WERI-Rb-1 (cell line): ENCODE measurements at regions not wholly inside any gene's neighbourhood (a gene's known extent, or its start where the extent isn't known, plus 50 kb on each side); places are given as distances from the start of the nearest gene placed in this dataset.

ENCODE experiments used
- DNase-seq: peaks from one replicate; pipeline ENCODE4 v3.0.0-alpha.2; 2020
- H3K27ac ChIP-seq: fragments of 250-450 bp; sonication (Bioruptor Pico); 2 replicates; pipeline ENCODE4 v1.5.1; 2020; ENCODE audit warnings: mild to moderate bottlenecking, moderate library complexity
- H3K27me3 ChIP-seq: fragments of 250-450 bp; sonication (Bioruptor Pico); 2 replicates; pipeline ENCODE4 v1.5.1; 2021; ENCODE audit warnings: mild to moderate bottlenecking, low read depth, moderate library complexity; ENCODE audit not compliant: insufficient read depth, severe bottlenecking
- H3K36me3 ChIP-seq: fragments of 250-450 bp; sonication (Bioruptor Pico); 2 replicates; pipeline ENCODE4 v1.5.1; 2020; ENCODE audit warnings: mild to moderate bottlenecking, moderate library complexity
- H3K4me3 ChIP-seq: 2 replicates; pipeline ENCODE4 v1.5.1; 2011; ENCODE audit warnings: low read depth, mild to moderate bottlenecking, control low read depth, low read length
- H3K9me3 ChIP-seq: fragments of 250-450 bp; sonication (Bioruptor Pico); 2 replicates; pipeline ENCODE4 v1.5.1; 2021; ENCODE audit warnings: mild to moderate bottlenecking, moderate library complexity; ENCODE audit not compliant: severe bottlenecking
- TF ChIP-seq, protein P1 (sequence below): IDR thresholded peaks from 2 replicates; pipeline ENCODE4 v1.5.1; 2011; ENCODE audit warnings: low read depth, mild to moderate bottlenecking, control low read depth, inconsistent platforms, low read length

DNA sequence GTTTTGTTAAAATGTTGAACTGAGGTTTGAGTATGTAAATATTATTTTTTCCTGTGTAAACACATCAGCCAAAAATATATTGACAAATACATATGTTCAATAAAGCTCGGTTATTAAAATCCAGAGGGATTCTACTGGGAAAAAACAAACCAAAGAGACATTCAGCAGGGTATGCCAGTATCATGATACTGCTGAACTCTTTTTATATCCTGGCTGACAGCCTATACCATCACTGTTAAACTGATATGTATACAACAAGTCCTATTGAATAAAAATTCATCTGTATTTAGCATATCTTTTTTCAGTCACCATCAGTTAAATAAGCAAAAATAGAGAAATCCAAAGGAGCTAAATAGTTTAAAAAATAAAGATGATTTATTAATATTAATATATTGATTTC, 71.6 kb upstream of the NEO1 start:
- Histone ChIP-seq H3K27me3 (no peaks in the 10 kb centered on the region), H3K4me3 (no peak overlapping the region), H3K36me3 (no peaks in the 10 kb centered on the region), H3K9me3 (no peaks in the 10 kb centered on the region), H3K27ac (no peak overlapping the region)
- TF ChIP-seq, protein P1, sequence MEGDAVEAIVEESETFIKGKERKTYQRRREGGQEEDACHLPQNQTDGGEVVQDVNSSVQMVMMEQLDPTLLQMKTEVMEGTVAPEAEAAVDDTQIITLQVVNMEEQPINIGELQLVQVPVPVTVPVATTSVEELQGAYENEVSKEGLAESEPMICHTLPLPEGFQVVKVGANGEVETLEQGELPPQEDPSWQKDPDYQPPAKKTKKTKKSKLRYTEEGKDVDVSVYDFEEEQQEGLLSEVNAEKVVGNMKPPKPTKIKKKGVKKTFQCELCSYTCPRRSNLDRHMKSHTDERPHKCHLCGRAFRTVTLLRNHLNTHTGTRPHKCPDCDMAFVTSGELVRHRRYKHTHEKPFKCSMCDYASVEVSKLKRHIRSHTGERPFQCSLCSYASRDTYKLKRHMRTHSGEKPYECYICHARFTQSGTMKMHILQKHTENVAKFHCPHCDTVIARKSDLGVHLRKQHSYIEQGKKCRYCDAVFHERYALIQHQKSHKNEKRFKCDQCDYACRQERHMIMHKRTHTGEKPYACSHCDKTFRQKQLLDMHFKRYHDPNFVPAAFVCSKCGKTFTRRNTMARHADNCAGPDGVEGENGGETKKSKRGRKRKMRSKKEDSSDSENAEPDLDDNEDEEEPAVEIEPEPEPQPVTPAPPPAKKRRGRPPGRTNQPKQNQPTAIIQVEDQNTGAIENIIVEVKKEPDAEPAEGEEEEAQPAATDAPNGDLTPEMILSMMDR = no peak
- no peak for DNase-seq

GRCh38 chr15:72979791-72980190, 72.5 kb upstream of the NEO1 start:
- DNase-seq = no peak
- no peaks in the 10 kb centered on the region for H3K27me3 ChIP-seq
- H3K9me3 ChIP-seq = no peaks in the 10 kb centered on the region
- TF ChIP-seq, protein P1 = no peak
- no peak overlapping the region for H3K27ac ChIP-seq
- H3K36me3 ChIP-seq = no peaks in the 10 kb centered on the region
- no peak overlapping the region for H3K4me3 ChIP-seq

GRCh38 chr15:72979308-72979707, 73.0 kb upstream of the NEO1 start:
- Histone ChIP-seq H3K27me3 (no peaks in the 10 kb centered on the region), H3K27ac (no peak overlapping the region), H3K4me3 (no peak overlapping the region), H3K36me3 (no peaks in the 10 kb centered on the region), H3K9me3 (no peaks in the 10 kb centered on the region)
- DNase-seq = no peak
- TF ChIP-seq, protein P1 = no peak

- no peaks in the 10 kb centered on the region for H3K36me3 ChIP-seq
- no peaks in the 10 kb centered on the region for H3K9me3 ChIP-seq
- H3K27me3 ChIP-seq = no peaks in the 10 kb centered on the region
- no peak for DNase-seq
- H3K4me3 ChIP-seq = no peak overlapping the region
- TF ChIP-seq, protein P1 = no peak
- no peak overlapping the region for H3K27ac ChIP-seq
Observed at GRCh38 chr15:72978223-72978622, 74.0 kb upstream of the NEO1 start.

DNA sequence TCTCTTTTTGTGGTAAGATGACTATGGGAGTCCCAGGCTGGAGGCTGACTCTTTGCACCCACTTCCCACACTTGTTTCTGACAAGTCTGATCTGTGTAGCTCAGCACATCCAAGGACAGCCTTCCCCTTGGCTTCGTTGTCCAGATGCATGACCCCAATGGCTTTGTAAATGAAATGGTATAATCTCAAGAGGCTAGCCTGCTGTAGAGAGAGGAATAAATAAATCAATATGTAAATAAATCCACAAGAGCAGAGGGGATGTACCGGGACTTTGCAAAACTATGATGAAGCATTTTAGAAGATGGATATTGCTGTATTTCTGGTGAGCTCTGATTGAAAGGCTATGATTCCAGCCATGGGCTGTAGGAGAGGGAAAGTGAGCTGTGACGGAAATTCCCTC, 79.9 kb upstream of the NEO1 start:
- Histone ChIP-seq H3K4me3 (no peak overlapping the region), H3K27ac (no peak overlapping the region), H3K27me3 (no peaks in the 10 kb centered on the region), H3K9me3 (peaks cover 3% of the 10 kb centered on the region), H3K36me3 (no peaks in the 10 kb centered on the region)
- TF ChIP-seq, protein P1 = no peak
- DNase-seq = no peak

- no peak overlapping the region for H3K4me3 ChIP-seq
- H3K27me3 ChIP-seq = no peaks in the 10 kb centered on the region
- TF ChIP-seq, protein P1 = no peak
- H3K36me3 ChIP-seq = no peaks in the 10 kb centered on the region
- H3K9me3 ChIP-seq = peaks cover 3% of the 10 kb centered on the region
- DNase-seq = no peak
- no peak overlapping the region for H3K27ac ChIP-seq
Observed at GRCh38 chr15:72971766-72972165, 80.5 kb upstream of the NEO1 start.
